K562 (cell line): ENCODE measurements at regions not wholly inside any gene's neighbourhood (a gene's known extent, or its start where the extent isn't known, plus 50 kb on each side); places are given as distances from the start of the nearest gene placed in this dataset.

Experiments
- BRCA1 ChIP-seq, 2 experiments: fragments of 450-650 bp in 1 of 2; sonication (generic) in 1 of 2; formaldehyde crosslinking in 1 of 2; IDR thresholded peaks; 2 replicates each; pipeline versions ENCODE4 v1.5.0 to v1.6.1; 2017 to 2020; ENCODE audit warnings: mild to moderate bottlenecking in 1 of 2, missing genetic modification reagents in 1 of 2
- CAMTA2 ChIP-seq: fragments of 250-450 bp; sonication (Bioruptor Pico); conservative IDR thresholded peaks from 2 replicates; pipeline ENCODE4 v1.5.1; 2022
- POLR2A ChIP-seq: fragments of 450-650 bp; conservative IDR thresholded peaks from 2 replicates; pipeline ENCODE4 v1.6.1; 2016
- RFX1 ChIP-seq: fragments of 450-650 bp; IDR thresholded peaks from 2 replicates; pipeline ENCODE4 v1.6.1; 2016; ENCODE audit warnings: mild to moderate bottlenecking, moderate library complexity
- SMC3 ChIP-seq: conservative IDR thresholded peaks from 2 replicates; pipeline ENCODE4 v1.6.1; 2011; ENCODE audit warnings: low read depth, low read length, improper control_type of control experiment; ENCODE audit not compliant: insufficient read depth
- USF1 ChIP-seq: sonication (generic); formaldehyde crosslinking; IDR thresholded peaks from 2 replicates; pipeline ENCODE4 v1.9.0; 2022; ENCODE audit warnings: mild to moderate bottlenecking, missing genetic modification reagents
- USF2 ChIP-seq: sonication (generic); formaldehyde crosslinking; IDR thresholded peaks from 2 replicates; pipeline ENCODE4 v1.5.0; 2020; ENCODE audit warnings: missing genetic modification reagents
- ZEB2 ChIP-seq: fragments of 450-650 bp; IDR thresholded peaks from 2 replicates; pipeline ENCODE4 v1.6.1; 2016
- ZNF133 ChIP-seq: fragments of 250-450 bp; sonication (Bioruptor Pico); IDR thresholded peaks from 2 replicates; pipeline ENCODE4 v1.4.0; 2020; ENCODE audit warnings: mild to moderate bottlenecking

- TF ChIP-seq CAMTA2 (CRISPR knock-in tag) (no peak), USF1 (no peak), ZNF133 (no peak), RFX1 (no peak), USF2 (CRISPR knock-in tag) (no peak), SMC3 (no peak), ZEB2 (no peak), BRCA1 (IDR thresholded peaks at IDR 0.05) (no peak), BRCA1 (CRISPR knock-in tag; IDR thresholded peaks at IDR 0.05) (no peak), POLR2A (no peak)
Observed at GRCh38 chr4:31125061-31125460, 404.9 kb downstream of the PCDH7 start.
